ENCODE measurements at regions not wholly inside any gene's neighbourhood (a gene's known extent, or its start where the extent isn't known, plus 50 kb on each side); places are given as distances from the start of the nearest gene placed in this dataset.
"Not testable (repeated sequence)": the region's sequence is repeated elsewhere in the genome, so short reads cannot be mapped to it uniquely, and the experiment has no call there.

GRCh38 chr10:27328946-27329345 lies 88.3 kb upstream of the ACBD5 start:
- Histone ChIP-seq H3K9me2 (replicated peaks; ENCODE audit: low read depth, low read length) (no peaks in the 10 kb centered on the region), H3K9me3 (ENCODE audit: insufficient read depth, low read depth, low read length) (no peaks in the 10 kb centered on the region), H4K20me1 (ENCODE audit: insufficient read depth, low read length, poor library complexity, severe bottlenecking) (no peaks in the 10 kb centered on the region), H3K4me2 (ENCODE audit: low read depth, low read length, poor library complexity, severe bottlenecking) (no peak overlapping the region), H3K27me3 (ENCODE audit: insufficient read depth, low read length, poor library complexity, severe bottlenecking) (no peaks in the 10 kb centered on the region), H3K79me2 (ENCODE audit: insufficient read depth, low read length) (no peaks in the 10 kb centered on the region), H3K4me3 (ENCODE audit: low read length, poor library complexity, severe bottlenecking) (no peak overlapping the region), H3K36me3 (ENCODE audit: insufficient read depth, low read length) (no peaks in the 10 kb centered on the region), H3K9ac (ENCODE audit: low read depth, low read length, poor library complexity, severe bottlenecking) (no peak overlapping the region), H3K4me1 (ENCODE audit: insufficient read depth, low read length, poor library complexity, severe bottlenecking) (peaks cover 4% of the 10 kb centered on the region), H2AFZ (ENCODE audit: low read length) (no peak overlapping the region), H3F3A (ENCODE audit: low read depth) (no peaks in the 10 kb centered on the region)
- TF ChIP-seq CTCF (conservative IDR thresholded peaks at IDR 0.05; ENCODE audit: low read length) (no peak), EZH2phosphoT487 (IDR thresholded peaks at IDR 0.05; ENCODE audit: borderline replicate concordance) (no peak)

GRCh38 chr10:27326748-27327147 lies 86.2 kb upstream of the ACBD5 start:
- not testable (repeated sequence) for H3K9ac ChIP-seq (ENCODE audit: low read depth, low read length, poor library complexity, severe bottlenecking); H3K79me2 ChIP-seq (ENCODE audit: insufficient read depth, low read length); H3K9me2 ChIP-seq (replicated peaks; ENCODE audit: low read depth, low read length)

DNA sequence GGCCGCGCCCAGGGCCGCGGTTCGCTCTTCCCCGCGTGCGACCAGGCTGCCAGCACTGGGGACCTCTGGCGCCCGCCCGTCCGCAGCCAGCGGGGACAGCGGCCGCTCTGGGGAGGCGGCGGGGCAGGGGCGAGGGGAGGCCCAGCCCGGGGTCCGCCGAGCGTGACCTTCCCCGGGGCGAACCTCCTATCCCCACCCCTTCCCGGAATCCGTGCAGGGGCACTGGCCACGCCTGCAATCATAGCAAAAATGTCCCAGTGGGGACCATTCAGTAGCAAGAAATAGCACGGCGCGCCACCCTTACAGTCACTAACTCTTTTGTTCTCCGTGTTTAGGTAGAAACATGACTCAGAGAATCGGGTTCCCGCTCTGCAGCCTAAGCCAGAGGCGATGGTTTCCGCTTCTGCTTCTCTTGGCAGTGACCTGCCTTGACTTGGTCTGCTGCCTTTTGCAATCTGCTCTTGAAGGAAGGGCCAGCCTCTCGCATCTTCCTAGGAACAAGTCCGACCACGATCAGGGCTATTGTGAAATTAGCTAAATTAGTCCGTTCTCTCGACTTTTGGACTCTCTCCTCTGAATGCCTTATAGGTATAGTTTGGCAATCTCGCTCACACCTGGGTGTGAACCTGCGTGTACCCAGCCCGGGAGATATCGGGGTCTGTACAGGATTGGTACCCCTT lies 79.3 kb upstream of the ACBD5 start:
- Histone ChIP-seq H3K9me3 (ENCODE audit: insufficient read depth, low read depth, low read length) (no peaks in the 10 kb centered on the region), H3K4me2 (ENCODE audit: low read depth, low read length, poor library complexity, severe bottlenecking) (no peak overlapping the region), H3K4me3 (ENCODE audit: low read length, poor library complexity, severe bottlenecking) (no peak overlapping the region)

More at GRCh38 chr10:27326748-27327147, 86.2 kb upstream of the ACBD5 start:
- H3K36me3 ChIP-seq (ENCODE audit: insufficient read depth, low read length); H2AFZ ChIP-seq (ENCODE audit: low read length); H3K4me2 ChIP-seq (ENCODE audit: low read depth, low read length, poor library complexity, severe bottlenecking); H4K20me1 ChIP-seq (ENCODE audit: insufficient read depth, low read length, poor library complexity, severe bottlenecking); H3K27me3 ChIP-seq (ENCODE audit: insufficient read depth, low read length, poor library complexity, severe bottlenecking); H3F3A ChIP-seq (ENCODE audit: low read depth); H3K9me3 ChIP-seq (ENCODE audit: insufficient read depth, low read depth, low read length); H3K4me1 ChIP-seq (ENCODE audit: insufficient read depth, low read length, poor library complexity, severe bottlenecking); H3K4me3 ChIP-seq (ENCODE audit: low read length, poor library complexity, severe bottlenecking): not testable (repeated sequence)

GRCh38 chr10:27319139-27319538 lies 78.5 kb upstream of the ACBD5 start:
- not testable (repeated sequence) for H3K4me2 ChIP-seq (ENCODE audit: low read depth, low read length, poor library complexity, severe bottlenecking); H2AFZ ChIP-seq (ENCODE audit: low read length); H3K9ac ChIP-seq (ENCODE audit: low read depth, low read length, poor library complexity, severe bottlenecking); H4K20me1 ChIP-seq (ENCODE audit: insufficient read depth, low read length, poor library complexity, severe bottlenecking); H3K4me3 ChIP-seq (ENCODE audit: low read length, poor library complexity, severe bottlenecking); H3K9me3 ChIP-seq (ENCODE audit: insufficient read depth, low read depth, low read length); H3K4me1 ChIP-seq (ENCODE audit: insufficient read depth, low read length, poor library complexity, severe bottlenecking); H3K9me2 ChIP-seq (replicated peaks; ENCODE audit: low read depth, low read length); H3K79me2 ChIP-seq (ENCODE audit: insufficient read depth, low read length); H3K27me3 ChIP-seq (ENCODE audit: insufficient read depth, low read length, poor library complexity, severe bottlenecking); H3K36me3 ChIP-seq (ENCODE audit: insufficient read depth, low read length); H3F3A ChIP-seq (ENCODE audit: low read depth)

More for the DNA sequence above, 79.3 kb upstream of the ACBD5 start:
- Histone ChIP-seq H3K27me3 (ENCODE audit: insufficient read depth, low read length, poor library complexity, severe bottlenecking) (no peaks in the 10 kb centered on the region), H3K36me3 (ENCODE audit: insufficient read depth, low read length) (no peaks in the 10 kb centered on the region), H3K9ac (ENCODE audit: low read depth, low read length, poor library complexity, severe bottlenecking) (no peak overlapping the region), H4K20me1 (ENCODE audit: insufficient read depth, low read length, poor library complexity, severe bottlenecking) (no peaks in the 10 kb centered on the region), H3K4me1 (ENCODE audit: insufficient read depth, low read length, poor library complexity, severe bottlenecking) (no peaks in the 10 kb centered on the region), H2AFZ (ENCODE audit: low read length) (no peak overlapping the region), H3F3A (ENCODE audit: low read depth) (no peaks in the 10 kb centered on the region), H3K79me2 (ENCODE audit: insufficient read depth, low read length) (no peaks in the 10 kb centered on the region), H3K9me2 (replicated peaks; ENCODE audit: low read depth, low read length) (no peaks in the 10 kb centered on the region)
- TF ChIP-seq CTCF (conservative IDR thresholded peaks at IDR 0.05; ENCODE audit: low read length), result no peak
- TF ChIP-seq EZH2phosphoT487 (IDR thresholded peaks at IDR 0.05; ENCODE audit: borderline replicate concordance), result no peak

DNA sequence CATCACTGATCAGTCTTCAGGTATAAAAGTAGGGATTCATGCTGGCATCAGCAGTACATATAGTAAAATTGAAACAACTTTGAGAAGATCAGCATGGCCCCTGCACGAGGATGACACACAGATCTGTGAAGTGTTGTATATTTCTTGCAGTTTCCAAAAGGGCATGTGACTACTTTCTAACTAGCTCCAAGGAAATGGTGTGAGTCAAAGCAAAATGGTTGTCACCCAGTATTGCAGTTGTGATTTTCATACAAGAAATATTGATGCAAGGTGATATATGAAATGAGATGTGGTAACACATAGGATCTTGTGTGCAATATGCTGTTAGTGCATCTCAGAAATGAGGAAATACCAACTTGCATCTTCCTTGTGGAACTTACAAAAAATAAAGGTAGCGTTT lies 74.5 kb upstream of the ACBD5 start:
- H3K9me2 ChIP-seq (replicated peaks; ENCODE audit: low read depth, low read length); H4K20me1 ChIP-seq (ENCODE audit: insufficient read depth, low read length, poor library complexity, severe bottlenecking); H3K9me3 ChIP-seq (ENCODE audit: insufficient read depth, low read depth, low read length); H3F3A ChIP-seq (ENCODE audit: low read depth); H2AFZ ChIP-seq (ENCODE audit: low read length); H3K79me2 ChIP-seq (ENCODE audit: insufficient read depth, low read length); H3K27me3 ChIP-seq (ENCODE audit: insufficient read depth, low read length, poor library complexity, severe bottlenecking); H3K4me2 ChIP-seq (ENCODE audit: low read depth, low read length, poor library complexity, severe bottlenecking); H3K9ac ChIP-seq (ENCODE audit: low read depth, low read length, poor library complexity, severe bottlenecking); H3K4me3 ChIP-seq (ENCODE audit: low read length, poor library complexity, severe bottlenecking); H3K36me3 ChIP-seq (ENCODE audit: insufficient read depth, low read length); H3K4me1 ChIP-seq (ENCODE audit: insufficient read depth, low read length, poor library complexity, severe bottlenecking): not testable (repeated sequence)

- not testable (repeated sequence) for H3K79me2 ChIP-seq (ENCODE audit: insufficient read depth, low read length); H3K4me2 ChIP-seq (ENCODE audit: low read depth, low read length, poor library complexity, severe bottlenecking); H3F3A ChIP-seq (ENCODE audit: low read depth); H3K4me3 ChIP-seq (ENCODE audit: low read length, poor library complexity, severe bottlenecking); H4K20me1 ChIP-seq (ENCODE audit: insufficient read depth, low read length, poor library complexity, severe bottlenecking); H3K9me2 ChIP-seq (replicated peaks; ENCODE audit: low read depth, low read length); H3K36me3 ChIP-seq (ENCODE audit: insufficient read depth, low read length); H3K27me3 ChIP-seq (ENCODE audit: insufficient read depth, low read length, poor library complexity, severe bottlenecking); H2AFZ ChIP-seq (ENCODE audit: low read length); H3K4me1 ChIP-seq (ENCODE audit: insufficient read depth, low read length, poor library complexity, severe bottlenecking); H3K9ac ChIP-seq (ENCODE audit: low read depth, low read length, poor library complexity, severe bottlenecking); H3K9me3 ChIP-seq (ENCODE audit: insufficient read depth, low read depth, low read length)
These were observed 73.0 kb upstream of the ACBD5 start for GRCh38 chr10:27313586-27313985.
